Putamen (tissue), 1 donor: ENCODE measurements at regions not wholly inside any gene's neighbourhood (a gene's known extent, or its start where the extent isn't known, plus 50 kb on each side); places are given as distances from the start of the nearest gene placed in this dataset.

Experiments
- DNase-seq: peaks from one replicate; pipeline ENCODE4 v3.0.0-alpha.2; 2016; ENCODE audit warnings: low spot score

- no peak for DNase-seq
Observed at GRCh38 chr1:195562074-195562473, 1046.2 kb downstream of the KCNT2 start.

GRCh38 chr1:195550071-195550862 is 1058.0 kb downstream of the KCNT2 start:
- DNase-seq: no peak

GRCh38 chr1:195530961-195531360 is 1077.3 kb downstream of the KCNT2 start:
- DNase-seq: no peak

- DNase-seq: no peak
Observed at GRCh38 chr1:195529881-195530280, 1078.4 kb downstream of the KCNT2 start.

GRCh38 chr1:195520757-195521156 is 1087.5 kb downstream of the KCNT2 start:
- DNase-seq: no peak

- no peak for DNase-seq
Observed at GRCh38 chr1:195516036-195516435, 1092.2 kb downstream of the KCNT2 start.

- no peak for DNase-seq
Observed at GRCh38 chr1:195511501-195511900, 1096.7 kb downstream of the KCNT2 start.

GRCh38 chr1:195501118-195501517 is 1107.1 kb downstream of the KCNT2 start:
- no peak for DNase-seq

- no peak for DNase-seq
Observed at GRCh38 chr1:195495720-195496635, 1112.3 kb downstream of the KCNT2 start.

GRCh38 chr1:195482137-195482536 is 1126.1 kb downstream of the KCNT2 start:
- DNase-seq: no peak

- no peak for DNase-seq
Observed at GRCh38 chr1:195481293-195481692, 1126.9 kb downstream of the KCNT2 start.

GRCh38 chr1:195475568-195475967 is 1132.7 kb downstream of the KCNT2 start:
- no peak for DNase-seq

GRCh38 chr1:195472291-195472690 is 1135.9 kb downstream of the KCNT2 start:
- DNase-seq: no peak

- no peak for DNase-seq
Observed at GRCh38 chr1:195466639-195467038, 1141.6 kb downstream of the KCNT2 start.

- DNase-seq: no peak
Observed at GRCh38 chr1:195462646-195463045, 1145.6 kb downstream of the KCNT2 start.

GRCh38 chr1:195462152-195462551 is 1146.1 kb downstream of the KCNT2 start:
- DNase-seq: no peak

- DNase-seq: no peak
Observed at GRCh38 chr1:195458365-195458764, 1149.9 kb downstream of the KCNT2 start.

- no peak for DNase-seq
Observed at GRCh38 chr1:195450794-195451193, 1157.4 kb downstream of the KCNT2 start.

- no peak for DNase-seq
Observed at GRCh38 chr1:195439661-195440060, 1168.6 kb downstream of the KCNT2 start.

GRCh38 chr1:195434566-195435203 is 1173.6 kb downstream of the KCNT2 start:
- no peak for DNase-seq

GRCh38 chr1:195430826-195431225 is 1177.4 kb downstream of the KCNT2 start:
- DNase-seq: no peak

- DNase-seq: no peak
Observed at GRCh38 chr1:195428927-195429326, 1179.3 kb downstream of the KCNT2 start.

GRCh38 chr1:195415584-195415983 is 1192.7 kb downstream of the KCNT2 start:
- DNase-seq: no peak
